ENCODE measurements at regions not wholly inside any gene's neighbourhood (a gene's known extent, or its start where the extent isn't known, plus 50 kb on each side); places are given as distances from the start of the nearest gene placed in this dataset.

GRCh38 chr2:117646872-117647271 lies 167.6 kb upstream of the DDX18 start:
- TF ChIP-seq CTCF (IDR thresholded peaks at IDR 0.05) (no peak), POLR2A (IDR thresholded peaks at IDR 0.05) (no peak)
- intact Hi-C loops (cut with DNase I; ENCODE audit: low total_unique reads) = no loop called here
- 56 to 57% methylated on average over 1 of the region's 1 CpG for WGBS, 2 donors
- no peak for DNase-seq (ENCODE audit: low spot score in 2 of 2)
- H3K4me3 ChIP-seq (ENCODE audit: low read depth, poor library complexity, severe bottlenecking) = no peak overlapping the region

GRCh38 chr2:117656546-117656945 lies 157.9 kb upstream of the DDX18 start:
- no peak for DNase-seq (ENCODE audit: low spot score in 2 of 2)
- no peak overlapping the region for H3K4me3 ChIP-seq (ENCODE audit: low read depth, poor library complexity, severe bottlenecking)
- no peak for TF ChIP-seq POLR2A (IDR thresholded peaks at IDR 0.05)
- no peak for TF ChIP-seq CTCF (IDR thresholded peaks at IDR 0.05)
- WGBS, 2 donors = 54 to 61% methylated on average over 4 of the region's 4 CpGs
- intact Hi-C loops (cut with DNase I; ENCODE audit: low total_unique reads) = no loop called here

DNA sequence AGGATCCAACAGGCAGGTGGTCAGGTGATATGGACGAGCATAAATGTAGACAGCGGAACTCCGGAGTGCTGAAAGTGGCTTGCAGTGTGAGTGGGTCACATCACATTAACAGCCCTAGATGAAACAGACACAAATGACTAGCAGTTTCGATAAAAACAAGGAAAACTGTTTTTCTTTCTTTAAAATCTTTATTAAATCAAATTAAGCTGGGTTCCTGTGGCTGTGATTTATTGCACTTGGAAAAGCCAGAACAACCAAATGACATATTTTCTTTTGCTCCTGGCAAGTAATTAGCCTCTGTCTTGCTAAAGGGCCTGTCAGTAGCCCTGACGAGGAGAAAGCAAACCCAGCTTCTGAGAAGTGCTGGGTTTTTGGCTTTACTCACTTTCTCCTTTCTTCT lies 152.9 kb upstream of the DDX18 start:
- TF ChIP-seq POLR2A (IDR thresholded peaks at IDR 0.05) (no peak), CTCF (IDR thresholded peaks at IDR 0.05) (no peak)
- intact Hi-C loops (cut with DNase I; ENCODE audit: low total_unique reads) = no loop called here
- WGBS, 2 donors = 40 to 42% methylated on average over 5 of the region's 5 CpGs
- DNase-seq (ENCODE audit: low spot score in 2 of 2) = no peak
- no peak overlapping the region for H3K4me3 ChIP-seq (ENCODE audit: low read depth, poor library complexity, severe bottlenecking)

DNA sequence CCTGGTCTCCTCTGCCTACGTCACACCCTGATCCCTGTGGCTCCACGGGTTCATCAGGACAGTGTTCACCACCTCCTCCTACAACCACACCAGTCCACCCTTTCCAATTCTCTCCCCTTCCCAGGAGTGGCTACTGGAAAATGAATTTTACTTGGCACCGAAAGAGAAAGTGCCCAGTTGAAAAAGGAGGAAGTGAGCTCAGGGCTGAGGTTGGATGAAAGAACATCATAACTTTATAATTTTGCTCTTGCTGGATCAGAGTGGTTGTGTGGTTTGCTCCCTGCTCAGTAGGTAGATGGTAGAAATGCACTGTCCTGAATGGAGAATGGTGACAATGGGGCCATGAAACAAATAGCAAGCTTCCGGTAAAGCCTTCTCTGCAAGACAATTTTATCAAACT lies 140.3 kb upstream of the DDX18 start:
- no peak for DNase-seq (ENCODE audit: low spot score in 2 of 2)
- no peak overlapping the region for H3K4me3 ChIP-seq (ENCODE audit: low read depth, poor library complexity, severe bottlenecking)
- no peak for TF ChIP-seq CTCF (IDR thresholded peaks at IDR 0.05)
- TF ChIP-seq POLR2A (IDR thresholded peaks at IDR 0.05) = no peak
- intact Hi-C loops (cut with DNase I; ENCODE audit: low total_unique reads) = no loop called here
- 83 to 92% methylated on average over 4 of the region's 4 CpGs for WGBS, 2 donors

- no peak for TF ChIP-seq POLR2A (IDR thresholded peaks at IDR 0.05)
- no peak for TF ChIP-seq CTCF (IDR thresholded peaks at IDR 0.05)
- no peak overlapping the region for H3K4me3 ChIP-seq (ENCODE audit: low read depth, poor library complexity, severe bottlenecking)
- no peak for DNase-seq (ENCODE audit: low spot score in 2 of 2)
- WGBS, 2 donors = 91% methylated on average over 1 of the region's 1 CpG
- intact Hi-C loops (cut with DNase I; ENCODE audit: low total_unique reads) = no loop called here
Observed at GRCh38 chr2:117679952-117680351, 134.5 kb upstream of the DDX18 start.

- H3K4me3 ChIP-seq (ENCODE audit: low read depth, poor library complexity, severe bottlenecking) = no peak overlapping the region
- intact Hi-C loops (cut with DNase I; ENCODE audit: low total_unique reads) = no loop called here
- TF ChIP-seq CTCF (IDR thresholded peaks at IDR 0.05) (no peak), POLR2A (IDR thresholded peaks at IDR 0.05) (no peak)
- no peak for DNase-seq (ENCODE audit: low spot score in 2 of 2)
- WGBS, 2 donors = 80 to 92% methylated on average over 2 of the region's 2 CpGs
Observed at GRCh38 chr2:117684919-117685318, 129.6 kb upstream of the DDX18 start.

Data from lower leg skin (tissue), 4 donors.